Mesothelial cell of epicardium (in vitro differentiated cells): ENCODE measurements at regions not wholly inside any gene's neighbourhood (a gene's known extent, or its start where the extent isn't known, plus 50 kb on each side); places are given as distances from the start of the nearest gene placed in this dataset.

Source experiments
- DNase-seq, 2 experiments: peaks; one replicate each; pipeline ENCODE4 v3.0.0; 2021; ENCODE audit warnings: low spot score in 2 of 2; ENCODE audit not compliant: unreplicated experiment in 2 of 2
- H3K27ac Mint-ChIP-seq: 2 replicates; pipeline ENCODE4 v1.8.0; 2021; ENCODE audit warnings: mixed read lengths
- H3K27me3 Mint-ChIP-seq: 2 replicates; pipeline ENCODE4 v1.8.0; 2021; ENCODE audit warnings: low read depth, mixed read lengths
- H3K36me3 Mint-ChIP-seq: 2 replicates; pipeline ENCODE4 v1.8.0; 2021; ENCODE audit warnings: mixed read lengths
- H3K4me1 Mint-ChIP-seq: 2 replicates; pipeline ENCODE4 v1.8.0; 2021; ENCODE audit warnings: mixed read lengths
- H3K4me3 Mint-ChIP-seq: 2 replicates; pipeline ENCODE4 v1.8.0; 2021; ENCODE audit warnings: mild to moderate bottlenecking, moderate library complexity, mixed read lengths
- H3K9me3 Mint-ChIP-seq: 2 replicates; pipeline ENCODE4 v1.8.0; 2021; ENCODE audit warnings: mixed read lengths
- TF ChIP-seq, protein P1 (sequence below): fragments of 200-600 bp; sonication (generic); IDR thresholded peaks from one replicate; pipeline ENCODE4 v1.5.0; 2021; ENCODE audit warnings: antibody characterized with exemption; ENCODE audit not compliant: unreplicated experiment

DNA sequence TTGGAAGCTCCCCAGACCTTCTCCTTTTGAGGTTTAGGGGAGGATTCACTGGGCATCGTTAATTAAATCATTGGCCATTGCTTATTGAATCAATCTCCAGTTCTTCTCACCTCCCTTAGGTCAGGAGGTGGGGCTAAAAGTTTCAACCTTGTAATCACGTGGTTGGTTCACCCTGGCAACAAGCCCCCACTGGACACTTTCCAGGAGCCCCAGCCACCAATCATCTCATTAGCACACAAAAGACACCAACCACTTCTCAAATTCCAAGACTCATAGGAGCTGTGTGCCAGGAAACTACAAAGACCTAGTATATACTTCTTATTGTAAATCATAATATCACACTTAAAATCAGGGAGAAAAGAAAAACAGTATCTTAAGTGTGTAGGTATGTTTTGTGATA lies 94.6 kb upstream of the PLEKHA5 start:
- no peaks in the 10 kb centered on the region for H3K27me3 Mint-ChIP-seq
- H3K36me3 Mint-ChIP-seq = peaks cover 5% of the 10 kb centered on the region
- TF ChIP-seq, protein P1, sequence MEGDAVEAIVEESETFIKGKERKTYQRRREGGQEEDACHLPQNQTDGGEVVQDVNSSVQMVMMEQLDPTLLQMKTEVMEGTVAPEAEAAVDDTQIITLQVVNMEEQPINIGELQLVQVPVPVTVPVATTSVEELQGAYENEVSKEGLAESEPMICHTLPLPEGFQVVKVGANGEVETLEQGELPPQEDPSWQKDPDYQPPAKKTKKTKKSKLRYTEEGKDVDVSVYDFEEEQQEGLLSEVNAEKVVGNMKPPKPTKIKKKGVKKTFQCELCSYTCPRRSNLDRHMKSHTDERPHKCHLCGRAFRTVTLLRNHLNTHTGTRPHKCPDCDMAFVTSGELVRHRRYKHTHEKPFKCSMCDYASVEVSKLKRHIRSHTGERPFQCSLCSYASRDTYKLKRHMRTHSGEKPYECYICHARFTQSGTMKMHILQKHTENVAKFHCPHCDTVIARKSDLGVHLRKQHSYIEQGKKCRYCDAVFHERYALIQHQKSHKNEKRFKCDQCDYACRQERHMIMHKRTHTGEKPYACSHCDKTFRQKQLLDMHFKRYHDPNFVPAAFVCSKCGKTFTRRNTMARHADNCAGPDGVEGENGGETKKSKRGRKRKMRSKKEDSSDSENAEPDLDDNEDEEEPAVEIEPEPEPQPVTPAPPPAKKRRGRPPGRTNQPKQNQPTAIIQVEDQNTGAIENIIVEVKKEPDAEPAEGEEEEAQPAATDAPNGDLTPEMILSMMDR = no peak
- no peak overlapping the region for H3K4me3 Mint-ChIP-seq
- no peak for DNase-seq
- H3K4me1 Mint-ChIP-seq = peaks cover 15% of the 10 kb centered on the region
- H3K9me3 Mint-ChIP-seq = peaks cover 25% of the 10 kb centered on the region
- no peak overlapping the region for H3K27ac Mint-ChIP-seq

- H3K9me3 Mint-ChIP-seq = peaks cover 25% of the 10 kb centered on the region
- DNase-seq = no peak
- no peak overlapping the region for H3K4me3 Mint-ChIP-seq
- H3K27ac Mint-ChIP-seq = no peak overlapping the region
- peaks cover 18% of the 10 kb centered on the region for H3K4me1 Mint-ChIP-seq
- H3K27me3 Mint-ChIP-seq = no peaks in the 10 kb centered on the region
- H3K36me3 Mint-ChIP-seq = peaks cover 5% of the 10 kb centered on the region
- TF ChIP-seq, protein P1 = no peak
These were observed 94.0 kb upstream of the PLEKHA5 start for GRCh38 chr12:19035536-19035935.

GRCh38 chr12:19036673-19037357 lies 92.7 kb upstream of the PLEKHA5 start:
- Mint-ChIP-seq H3K9me3 (peaks cover 24% of the 10 kb centered on the region), H3K36me3 (peaks cover 5% of the 10 kb centered on the region), H3K4me1 (peaks cover 18% of the 10 kb centered on the region), H3K27ac (no peak overlapping the region), H3K4me3 (no peak overlapping the region), H3K27me3 (no peaks in the 10 kb centered on the region)
- TF ChIP-seq, protein P1 = no peak
- DNase-seq = no peak

DNA sequence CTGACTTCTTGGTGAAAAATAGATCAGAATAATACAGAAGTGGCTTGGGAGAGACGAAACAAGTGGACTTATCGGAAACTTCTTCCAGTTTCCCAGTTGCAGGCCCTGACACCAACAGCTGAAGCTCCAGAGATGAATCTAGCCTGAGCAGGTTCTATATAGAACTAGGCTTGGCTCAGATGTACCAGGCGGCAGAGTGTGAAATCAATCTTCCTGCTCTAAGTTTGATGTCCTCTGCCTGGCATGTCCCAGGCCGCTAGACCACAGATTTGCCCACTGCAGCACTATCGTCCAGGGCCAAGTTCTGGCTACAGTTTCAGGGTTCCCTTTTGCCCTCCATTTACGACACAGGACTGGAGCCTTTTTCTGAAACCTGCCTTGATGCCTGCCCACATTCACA lies 91.3 kb upstream of the PLEKHA5 start:
- Mint-ChIP-seq H3K4me3 (no peak overlapping the region), H3K27me3 (no peaks in the 10 kb centered on the region), H3K36me3 (peaks cover 2% of the 10 kb centered on the region), H3K27ac (no peak overlapping the region), H3K4me1 (peaks cover 18% of the 10 kb centered on the region), H3K9me3 (peaks cover 11% of the 10 kb centered on the region)
- TF ChIP-seq, protein P1 = no peak
- no peak for DNase-seq

DNA sequence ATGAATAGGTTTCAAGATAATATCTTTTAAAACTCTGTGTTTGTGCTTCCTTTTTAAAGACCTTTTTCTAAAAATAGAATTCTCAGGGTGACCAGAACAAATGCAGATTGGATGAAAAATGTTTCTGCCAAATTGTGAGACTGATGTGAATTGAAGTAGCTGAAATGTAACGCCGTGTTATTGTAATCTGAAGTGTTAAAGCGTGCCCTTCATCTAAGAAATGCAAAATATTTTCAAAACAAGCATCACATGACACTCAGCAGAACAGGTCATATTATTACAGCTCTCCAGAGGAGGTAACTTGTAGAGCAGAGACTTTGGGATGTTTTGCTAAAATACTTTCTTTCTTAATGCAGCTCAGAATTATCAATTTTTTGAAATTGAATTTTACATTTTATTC lies 90.0 kb upstream of the PLEKHA5 start:
- Mint-ChIP-seq H3K27ac (no peak overlapping the region), H3K36me3 (no peaks in the 10 kb centered on the region), H3K9me3 (peaks cover 3% of the 10 kb centered on the region), H3K4me1 (peaks cover 18% of the 10 kb centered on the region), H3K4me3 (no peak overlapping the region), H3K27me3 (no peaks in the 10 kb centered on the region)
- DNase-seq = no peak
- TF ChIP-seq, protein P1 = no peak
